ENCODE measurements at regions not wholly inside any gene's neighbourhood (a gene's known extent, or its start where the extent isn't known, plus 50 kb on each side); places are given as distances from the start of the nearest gene placed in this dataset.

DNA sequence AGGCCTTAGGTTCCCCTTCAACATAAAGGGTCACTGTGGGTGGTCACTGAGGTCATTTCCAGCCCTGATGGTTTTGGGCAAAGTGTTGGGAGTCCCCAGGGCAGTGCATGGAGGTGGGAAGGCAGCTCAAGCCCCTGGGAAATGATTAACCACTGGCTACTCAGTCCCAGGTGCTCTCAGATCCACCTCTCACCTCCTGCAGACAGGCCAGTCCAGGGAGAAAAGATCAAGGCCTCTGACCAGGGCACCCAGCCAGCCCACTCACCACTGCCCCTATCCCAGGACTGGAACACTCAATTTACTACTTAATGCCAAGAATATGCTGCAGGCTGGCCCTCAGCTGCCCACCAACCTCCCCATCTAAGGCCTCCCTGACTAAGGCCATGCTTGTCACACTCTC lies 1307.9 kb downstream of the UQCRFS1 start:
- POLR2A ChIA-PET, result no interaction called here
- DNase-seq (ENCODE audit: extremely low spot score), result no peak
- CTCF ChIA-PET, result no interaction called here
- TF ChIP-seq LEF1 (IDR thresholded peaks at IDR 0.05; ENCODE audit: borderline replicate concordance), result no peak
- no peak for TF ChIP-seq HDGF (IDR thresholded peaks at IDR 0.05; ENCODE audit: borderline replicate concordance)
- TF ChIP-seq FOXM1 (IDR thresholded peaks at IDR 0.05; ENCODE audit: borderline replicate concordance), result no peak
- TF ChIP-seq TARDBP (IDR thresholded peaks at IDR 0.05), result no peak
- no peak for TF ChIP-seq L3MBTL2 (conservative IDR thresholded peaks at IDR 0.05)
- no peak for TF ChIP-seq SP1 (IDR thresholded peaks at IDR 0.05)
- no peak for TF ChIP-seq SUZ12 (IDR thresholded peaks at IDR 0.05)
- no peak for TF ChIP-seq ZNF384 (IDR thresholded peaks at IDR 0.05)
- TF ChIP-seq ARNT (IDR thresholded peaks at IDR 0.05), result no peak
- TF ChIP-seq, protein P1, sequence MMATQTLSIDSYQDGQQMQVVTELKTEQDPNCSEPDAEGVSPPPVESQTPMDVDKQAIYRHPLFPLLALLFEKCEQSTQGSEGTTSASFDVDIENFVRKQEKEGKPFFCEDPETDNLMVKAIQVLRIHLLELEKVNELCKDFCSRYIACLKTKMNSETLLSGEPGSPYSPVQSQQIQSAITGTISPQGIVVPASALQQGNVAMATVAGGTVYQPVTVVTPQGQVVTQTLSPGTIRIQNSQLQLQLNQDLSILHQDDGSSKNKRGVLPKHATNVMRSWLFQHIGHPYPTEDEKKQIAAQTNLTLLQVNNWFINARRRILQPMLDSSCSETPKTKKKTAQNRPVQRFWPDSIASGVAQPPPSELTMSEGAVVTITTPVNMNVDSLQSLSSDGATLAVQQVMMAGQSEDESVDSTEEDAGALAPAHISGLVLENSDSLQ (IDR thresholded peaks at IDR 0.05), result no peak
- TF ChIP-seq FOXK2 (IDR thresholded peaks at IDR 0.05), result no peak
- TF ChIP-seq ELF4 (IDR thresholded peaks at IDR 0.05), result no peak
- TF ChIP-seq FOXA1 (IDR thresholded peaks at IDR 0.05), result no peak
- TF ChIP-seq NFRKB (IDR thresholded peaks at IDR 0.05), result no peak

DNA sequence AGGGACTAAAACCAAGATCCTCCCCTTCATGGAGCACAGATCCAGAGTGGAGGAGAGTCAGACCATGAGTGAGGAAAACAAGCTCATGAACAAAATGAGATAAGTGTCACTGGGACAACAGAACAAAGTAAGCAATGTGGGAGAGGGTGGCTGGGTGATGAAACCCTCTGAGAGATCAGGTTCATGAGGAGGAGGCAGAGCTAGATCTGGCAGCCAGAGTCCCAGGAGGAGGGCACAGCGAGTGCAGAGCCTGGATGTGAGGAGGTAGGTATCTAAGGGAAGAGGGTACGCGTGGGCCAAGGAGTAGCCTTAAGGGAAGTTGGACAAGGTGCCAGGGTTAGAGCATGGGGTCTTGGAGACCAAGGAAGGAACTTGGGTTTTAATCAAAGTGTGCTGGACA lies 1311.9 kb downstream of the UQCRFS1 start:
- TF ChIP-seq HDGF (IDR thresholded peaks at IDR 0.05; ENCODE audit: borderline replicate concordance) (no peak), FOXA1 (IDR thresholded peaks at IDR 0.05) (no peak), FOXK2 (IDR thresholded peaks at IDR 0.05) (no peak), NFRKB (IDR thresholded peaks at IDR 0.05) (no peak), SUZ12 (IDR thresholded peaks at IDR 0.05) (no peak), LEF1 (IDR thresholded peaks at IDR 0.05; ENCODE audit: borderline replicate concordance) (no peak), FOXM1 (IDR thresholded peaks at IDR 0.05; ENCODE audit: borderline replicate concordance) (no peak), ZNF384 (IDR thresholded peaks at IDR 0.05) (no peak), ARNT (IDR thresholded peaks at IDR 0.05) (no peak), TARDBP (IDR thresholded peaks at IDR 0.05) (no peak), ELF4 (IDR thresholded peaks at IDR 0.05) (no peak), CTBP1 (IDR thresholded peaks at IDR 0.05; ENCODE audit: borderline replicate concordance) (no peak), L3MBTL2 (conservative IDR thresholded peaks at IDR 0.05) (no peak), BHLHE40 (IDR thresholded peaks at IDR 0.05; ENCODE audit: borderline replicate concordance) (no peak), SP1 (IDR thresholded peaks at IDR 0.05) (no peak)
- TF ChIP-seq, protein P1 (IDR thresholded peaks at IDR 0.05), result no peak
- ChIA-PET CTCF (no interaction called here), POLR2A (no interaction called here)
- DNase-seq (ENCODE audit: extremely low spot score), result no peak

- TF ChIP-seq TARDBP (IDR thresholded peaks at IDR 0.05) (no peak), CTBP1 (IDR thresholded peaks at IDR 0.05; ENCODE audit: borderline replicate concordance) (no peak), FOXM1 (IDR thresholded peaks at IDR 0.05; ENCODE audit: borderline replicate concordance) (no peak), ZNF384 (IDR thresholded peaks at IDR 0.05) (no peak), NFRKB (IDR thresholded peaks at IDR 0.05) (no peak), ELF4 (IDR thresholded peaks at IDR 0.05) (no peak), FOXK2 (IDR thresholded peaks at IDR 0.05) (no peak), BHLHE40 (IDR thresholded peaks at IDR 0.05; ENCODE audit: borderline replicate concordance) (no peak), HDGF (IDR thresholded peaks at IDR 0.05; ENCODE audit: borderline replicate concordance) (no peak), SP1 (IDR thresholded peaks at IDR 0.05) (no peak), FOXA1 (IDR thresholded peaks at IDR 0.05) (no peak), SUZ12 (IDR thresholded peaks at IDR 0.05) (no peak), L3MBTL2 (conservative IDR thresholded peaks at IDR 0.05) (no peak), ARNT (IDR thresholded peaks at IDR 0.05) (no peak), LEF1 (IDR thresholded peaks at IDR 0.05; ENCODE audit: borderline replicate concordance) (no peak)
- TF ChIP-seq, protein P1 (IDR thresholded peaks at IDR 0.05), result no peak
- no peak for DNase-seq (ENCODE audit: extremely low spot score)
- ChIA-PET POLR2A (no interaction called here), CTCF (no interaction called here)
Measured at GRCh38 chr19:27896091-27896490, 1316.9 kb downstream of the UQCRFS1 start.

DNA sequence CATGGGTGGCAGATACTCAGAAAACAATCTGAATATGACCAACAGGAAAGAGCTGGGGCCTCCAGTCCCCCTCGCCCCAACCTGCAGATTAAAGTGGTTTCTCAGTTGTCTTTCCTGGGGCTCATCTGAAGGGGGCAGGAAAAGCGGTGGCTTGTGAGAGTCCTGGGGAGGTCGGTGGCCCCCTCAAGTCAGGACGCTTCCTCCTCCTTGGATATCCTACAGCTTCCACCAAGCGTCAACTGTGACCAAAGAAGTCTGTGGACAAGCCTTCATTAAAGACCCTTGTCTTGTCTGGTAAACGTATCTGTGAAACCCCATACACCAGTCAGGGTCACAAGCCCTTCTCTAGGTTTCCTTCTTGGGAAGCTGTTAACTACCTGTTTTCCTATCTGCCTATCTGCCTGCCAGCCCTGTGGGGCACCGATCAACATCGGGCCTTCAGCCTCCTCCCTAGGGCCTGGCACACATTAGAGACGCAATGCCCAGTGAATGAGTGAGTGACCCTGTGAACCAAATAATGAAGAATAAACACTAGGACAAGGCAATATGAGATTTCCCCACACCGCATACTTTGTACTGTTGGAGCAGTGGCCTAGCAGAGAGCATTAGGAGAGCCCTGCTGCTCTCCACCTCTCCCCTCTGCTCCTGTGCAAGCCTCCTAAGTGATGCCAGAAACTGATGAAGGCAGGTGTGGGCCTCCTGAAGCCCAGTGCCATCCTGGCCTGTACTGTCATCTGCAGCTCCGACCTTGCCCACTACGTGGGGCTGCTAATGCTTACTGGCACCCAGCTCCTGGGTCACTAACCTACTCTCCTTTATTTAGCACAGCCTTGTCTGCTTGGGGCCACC lies 1317.8 kb downstream of the UQCRFS1 start:
- no peak for TF ChIP-seq FOXA1 (IDR thresholded peaks at IDR 0.05)
- TF ChIP-seq TARDBP (IDR thresholded peaks at IDR 0.05), result no peak
- TF ChIP-seq SUZ12 (IDR thresholded peaks at IDR 0.05), result no peak
- TF ChIP-seq FOXK2 (IDR thresholded peaks at IDR 0.05), result no peak
- no peak for TF ChIP-seq FOXM1 (IDR thresholded peaks at IDR 0.05; ENCODE audit: borderline replicate concordance)
- TF ChIP-seq LEF1 (IDR thresholded peaks at IDR 0.05; ENCODE audit: borderline replicate concordance), result no peak
- no peak for TF ChIP-seq ELF4 (IDR thresholded peaks at IDR 0.05)
- no peak for TF ChIP-seq NFRKB (IDR thresholded peaks at IDR 0.05)
- no peak for TF ChIP-seq HDGF (IDR thresholded peaks at IDR 0.05; ENCODE audit: borderline replicate concordance)
- no peak for TF ChIP-seq L3MBTL2 (conservative IDR thresholded peaks at IDR 0.05)
- no peak for TF ChIP-seq CTBP1 (IDR thresholded peaks at IDR 0.05; ENCODE audit: borderline replicate concordance)
- TF ChIP-seq, protein P1 (IDR thresholded peaks at IDR 0.05), result no peak
- no peak for TF ChIP-seq SP1 (IDR thresholded peaks at IDR 0.05)
- TF ChIP-seq BHLHE40 (IDR thresholded peaks at IDR 0.05; ENCODE audit: borderline replicate concordance), result no peak
- CTCF ChIA-PET, result no interaction called here
- DNase-seq (ENCODE audit: extremely low spot score), result no peak
- POLR2A ChIA-PET, result no interaction called here

DNA sequence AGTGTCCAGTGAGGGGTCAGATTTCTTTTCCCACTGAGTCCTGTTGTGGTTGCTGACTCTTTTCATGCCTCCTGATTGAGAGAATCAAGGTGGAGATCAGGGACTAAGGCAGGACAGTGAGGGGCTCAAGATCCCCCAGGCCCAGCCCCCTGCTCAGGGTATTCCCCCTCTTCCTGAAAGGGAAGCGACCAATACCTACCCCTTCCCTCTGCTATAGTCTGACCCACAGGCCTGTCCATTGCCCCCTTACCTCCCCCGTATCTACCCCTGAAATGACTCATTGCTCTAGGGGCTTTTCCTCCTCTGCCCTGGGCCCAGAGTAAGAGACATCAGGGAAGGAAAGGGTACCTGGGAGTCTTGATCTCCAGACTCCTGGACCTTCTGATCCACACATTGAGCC lies 1320.5 kb downstream of the UQCRFS1 start:
- ChIA-PET CTCF (no interaction called here), POLR2A (no interaction called here)
- no peak for TF ChIP-seq SP1 (IDR thresholded peaks at IDR 0.05)
- no peak for TF ChIP-seq ARNT (IDR thresholded peaks at IDR 0.05)
- no peak for TF ChIP-seq SUZ12 (IDR thresholded peaks at IDR 0.05)
- TF ChIP-seq NFRKB (IDR thresholded peaks at IDR 0.05), result no peak
- no peak for TF ChIP-seq ZNF384 (IDR thresholded peaks at IDR 0.05)
- TF ChIP-seq, protein P1 (IDR thresholded peaks at IDR 0.05), result no peak
- TF ChIP-seq CTBP1 (IDR thresholded peaks at IDR 0.05; ENCODE audit: borderline replicate concordance), result no peak
- TF ChIP-seq LEF1 (IDR thresholded peaks at IDR 0.05; ENCODE audit: borderline replicate concordance), result no peak
- TF ChIP-seq L3MBTL2 (conservative IDR thresholded peaks at IDR 0.05), result no peak
- no peak for TF ChIP-seq HDGF (IDR thresholded peaks at IDR 0.05; ENCODE audit: borderline replicate concordance)
- no peak for TF ChIP-seq FOXK2 (IDR thresholded peaks at IDR 0.05)
- DNase-seq (ENCODE audit: extremely low spot score), result no peak
